ENCODE measurements at regions not wholly inside any gene's neighbourhood (a gene's known extent, or its start where the extent isn't known, plus 50 kb on each side); places are given as distances from the start of the nearest gene placed in this dataset.

GRCh38 chr5:57695179-57695578 is 212.6 kb upstream of the ACTBL2 start:
- no peak for DNase-seq (ENCODE audit: low read depth in 4 of 4, low spot score in 1 of 4)

- no peak for DNase-seq (ENCODE audit: low read depth in 4 of 4, low spot score in 1 of 4)
Measured at GRCh38 chr5:57693488-57694305, 211.1 kb upstream of the ACTBL2 start.

- DNase-seq (ENCODE audit: low read depth in 4 of 4, low spot score in 1 of 4) = no peak
Measured at GRCh38 chr5:57692582-57693487, 210.2 kb upstream of the ACTBL2 start.

- no peak for DNase-seq (ENCODE audit: low read depth in 4 of 4, low spot score in 1 of 4)
Measured at GRCh38 chr5:57690724-57691123, 208.1 kb upstream of the ACTBL2 start.

- no peak for DNase-seq (ENCODE audit: low read depth in 4 of 4, low spot score in 1 of 4)
Measured at GRCh38 chr5:57687596-57687995, 205.0 kb upstream of the ACTBL2 start.

GRCh38 chr5:57685516-57686255 is 203.1 kb upstream of the ACTBL2 start:
- no peak for DNase-seq (ENCODE audit: low read depth in 4 of 4, low spot score in 1 of 4)

- no peak for DNase-seq (ENCODE audit: low read depth in 4 of 4, low spot score in 1 of 4)
Measured at GRCh38 chr5:57684299-57684702, 201.7 kb upstream of the ACTBL2 start.

GRCh38 chr5:57683036-57683630 is 200.5 kb upstream of the ACTBL2 start:
- no peak for DNase-seq (ENCODE audit: low read depth in 4 of 4, low spot score in 1 of 4)

- DNase-seq (ENCODE audit: low read depth in 4 of 4, low spot score in 1 of 4) = no peak
Measured at GRCh38 chr5:57681942-57682341, 199.3 kb upstream of the ACTBL2 start.

- no peak for DNase-seq (ENCODE audit: low read depth in 4 of 4, low spot score in 1 of 4)
Measured at GRCh38 chr5:57680686-57681085, 198.1 kb upstream of the ACTBL2 start.

GRCh38 chr5:57677235-57677634 is 194.6 kb upstream of the ACTBL2 start:
- DNase-seq (ENCODE audit: low read depth in 4 of 4, low spot score in 1 of 4) = no peak

GRCh38 chr5:57676222-57677098 is 193.8 kb upstream of the ACTBL2 start:
- no peak for DNase-seq (ENCODE audit: low read depth in 4 of 4, low spot score in 1 of 4)

- no peak for DNase-seq (ENCODE audit: low read depth in 4 of 4, low spot score in 1 of 4)
Measured at GRCh38 chr5:57675236-57675635, 192.6 kb upstream of the ACTBL2 start.

- no peak for DNase-seq (ENCODE audit: low read depth in 4 of 4, low spot score in 1 of 4)
Measured at GRCh38 chr5:57671371-57671770, 188.8 kb upstream of the ACTBL2 start.

- DNase-seq (ENCODE audit: low read depth in 4 of 4, low spot score in 1 of 4) = no peak
Measured at GRCh38 chr5:57666582-57666981, 184.0 kb upstream of the ACTBL2 start.

GRCh38 chr5:57665146-57665936 is 182.7 kb upstream of the ACTBL2 start:
- DNase-seq (ENCODE audit: low read depth in 4 of 4, low spot score in 1 of 4) = no peak

- DNase-seq (ENCODE audit: low read depth in 4 of 4, low spot score in 1 of 4) = no peak
Measured at GRCh38 chr5:57664700-57665099, 182.1 kb upstream of the ACTBL2 start.

GRCh38 chr5:57663466-57663865 is 180.9 kb upstream of the ACTBL2 start:
- DNase-seq (ENCODE audit: low read depth in 4 of 4, low spot score in 1 of 4) = no peak

GRCh38 chr5:57662991-57663390 is 180.4 kb upstream of the ACTBL2 start:
- DNase-seq (ENCODE audit: low read depth in 4 of 4, low spot score in 1 of 4) = no peak

Data from stimulated activated CD4-positive, alpha-beta T cell treated with anti-CD3 and anti-CD28 coated beads, Interleukin-1b, Interleukin-23, amount 100 ng/mL, for 24 hours (primary cell).